KOPT-K1 (cell line): ENCODE measurements at regions not wholly inside any gene's neighbourhood (a gene's known extent, or its start where the extent isn't known, plus 50 kb on each side); places are given as distances from the start of the nearest gene placed in this dataset.

Source experiments
- H3K27ac ChIP-seq: fragments of 200-600 bp; sonication (generic); 2 replicates; pipeline ENCODE4 v1.5.1; 2016; ENCODE audit warnings: antibody characterized with exemption, mild to moderate bottlenecking, low read depth, low read length; ENCODE audit not compliant: poor library complexity, severe bottlenecking
- H3K36me3 ChIP-seq: fragments of 200-600 bp; sonication (generic); 2 replicates; pipeline ENCODE4 v1.5.1; 2017; ENCODE audit warnings: antibody characterized with exemption, mild to moderate bottlenecking, low read length, moderate library complexity; ENCODE audit not compliant: insufficient read depth
- H3K9me3 ChIP-seq: fragments of 200-600 bp; sonication (generic); 2 replicates; pipeline ENCODE4 v1.5.1; 2017; ENCODE audit warnings: antibody characterized with exemption, low read length, mild to moderate bottlenecking; ENCODE audit not compliant: insufficient read depth, poor library complexity, severe bottlenecking

GRCh38 chr10:44309939-44310761 is 74.7 kb downstream of the CXCL12 start:
- no peaks in the 10 kb centered on the region for H3K36me3 ChIP-seq
- no peak overlapping the region for H3K27ac ChIP-seq
- no peaks in the 10 kb centered on the region for H3K9me3 ChIP-seq

- no peaks in the 10 kb centered on the region for H3K36me3 ChIP-seq
- H3K27ac ChIP-seq, result no peak overlapping the region
- H3K9me3 ChIP-seq, result no peaks in the 10 kb centered on the region
Measured at GRCh38 chr10:44309361-44309760, 75.5 kb downstream of the CXCL12 start.

- no peak overlapping the region for H3K27ac ChIP-seq
- no peaks in the 10 kb centered on the region for H3K9me3 ChIP-seq
- H3K36me3 ChIP-seq, result no peaks in the 10 kb centered on the region
Measured at GRCh38 chr10:44308935-44309334, 76.0 kb downstream of the CXCL12 start.

- no peak overlapping the region for H3K27ac ChIP-seq
- no peaks in the 10 kb centered on the region for H3K36me3 ChIP-seq
- no peaks in the 10 kb centered on the region for H3K9me3 ChIP-seq
Measured at GRCh38 chr10:44307691-44308090, 77.2 kb downstream of the CXCL12 start.

- no peaks in the 10 kb centered on the region for H3K9me3 ChIP-seq
- no peaks in the 10 kb centered on the region for H3K36me3 ChIP-seq
- no peak overlapping the region for H3K27ac ChIP-seq
Measured at GRCh38 chr10:44306762-44307161, 78.1 kb downstream of the CXCL12 start.

GRCh38 chr10:44306147-44306710 is 78.7 kb downstream of the CXCL12 start:
- Histone ChIP-seq H3K36me3 (no peaks in the 10 kb centered on the region), H3K9me3 (no peaks in the 10 kb centered on the region), H3K27ac (no peak overlapping the region)

- no peak overlapping the region for H3K27ac ChIP-seq
- H3K9me3 ChIP-seq, result no peaks in the 10 kb centered on the region
Measured at GRCh38 chr10:44301781-44302355, 83.0 kb downstream of the CXCL12 start.

GRCh38 chr10:44300666-44301649 is 83.9 kb downstream of the CXCL12 start:
- Histone ChIP-seq H3K27ac (no peak overlapping the region), H3K36me3 (no peaks in the 10 kb centered on the region), H3K9me3 (no peaks in the 10 kb centered on the region)

More at GRCh38 chr10:44301781-44302355, 83.0 kb downstream of the CXCL12 start:
- no peaks in the 10 kb centered on the region for H3K36me3 ChIP-seq

- Histone ChIP-seq H3K9me3 (no peaks in the 10 kb centered on the region), H3K27ac (no peak overlapping the region), H3K36me3 (no peaks in the 10 kb centered on the region)
Measured at GRCh38 chr10:44298713-44299112, 86.2 kb downstream of the CXCL12 start.

- H3K9me3 ChIP-seq, result no peaks in the 10 kb centered on the region
- no peaks in the 10 kb centered on the region for H3K36me3 ChIP-seq
- H3K27ac ChIP-seq, result no peak overlapping the region
Measured at GRCh38 chr10:44297963-44298362, 86.9 kb downstream of the CXCL12 start.

- Histone ChIP-seq H3K27ac (no peak overlapping the region), H3K9me3 (no peaks in the 10 kb centered on the region), H3K36me3 (no peaks in the 10 kb centered on the region)
Measured at GRCh38 chr10:44295644-44296241, 89.2 kb downstream of the CXCL12 start.

GRCh38 chr10:44294726-44295412 is 90.0 kb downstream of the CXCL12 start:
- Histone ChIP-seq H3K9me3 (no peaks in the 10 kb centered on the region), H3K36me3 (no peaks in the 10 kb centered on the region), H3K27ac (no peak overlapping the region)

- no peaks in the 10 kb centered on the region for H3K9me3 ChIP-seq
- no peaks in the 10 kb centered on the region for H3K36me3 ChIP-seq
- H3K27ac ChIP-seq, result no peak overlapping the region
Measured at GRCh38 chr10:44293842-44294241, 91.1 kb downstream of the CXCL12 start.

- H3K36me3 ChIP-seq, result no peaks in the 10 kb centered on the region
- H3K27ac ChIP-seq, result no peak overlapping the region
- no peaks in the 10 kb centered on the region for H3K9me3 ChIP-seq
Measured at GRCh38 chr10:44293306-44293778, 91.6 kb downstream of the CXCL12 start.
